DMS153 treated with DMSO at 0.1 percent for 48 hours (cell line): ENCODE measurements at regions not wholly inside any gene's neighbourhood (a gene's known extent, or its start where the extent isn't known, plus 50 kb on each side); places are given as distances from the start of the nearest gene placed in this dataset.

Source experiments
- DNase-seq: peaks from one replicate; lab custom pipeline; 2025; ENCODE audit not compliant: unreplicated experiment; lab: John Stamatoyannopoulos, UW

- DNase-seq: no peak
These were observed 412.5 kb downstream of the PTPRU start for GRCh38 chr1:29648798-29649188.

- DNase-seq: no peak
These were observed 411.7 kb downstream of the PTPRU start for GRCh38 chr1:29648026-29648425.

- no peak for DNase-seq
These were observed 411.3 kb downstream of the PTPRU start for GRCh38 chr1:29647581-29647980.

- DNase-seq: no peak
These were observed 409.9 kb downstream of the PTPRU start for GRCh38 chr1:29646161-29646775.

- no peak for DNase-seq
These were observed 409.3 kb downstream of the PTPRU start for GRCh38 chr1:29645586-29645985.

- no peak for DNase-seq
These were observed 408.5 kb downstream of the PTPRU start for GRCh38 chr1:29644812-29645211.

GRCh38 chr1:29643838-29644440 lies 407.6 kb downstream of the PTPRU start:
- DNase-seq: no peak

- DNase-seq: no peak
These were observed 407.0 kb downstream of the PTPRU start for GRCh38 chr1:29643281-29643680.

- DNase-seq: no peak
These were observed 406.2 kb downstream of the PTPRU start for GRCh38 chr1:29642519-29642918.

- DNase-seq: no peak
These were observed 405.6 kb downstream of the PTPRU start for GRCh38 chr1:29641921-29642320.

- no peak for DNase-seq
These were observed 404.1 kb downstream of the PTPRU start for GRCh38 chr1:29640428-29640785.

- no peak for DNase-seq
These were observed 403.6 kb downstream of the PTPRU start for GRCh38 chr1:29639741-29640427.

- DNase-seq: no peak
These were observed 402.9 kb downstream of the PTPRU start for GRCh38 chr1:29639156-29639736.

GRCh38 chr1:29638281-29638680 lies 402.0 kb downstream of the PTPRU start:
- DNase-seq: no peak

GRCh38 chr1:29636936-29637335 lies 400.6 kb downstream of the PTPRU start:
- no peak for DNase-seq

- DNase-seq: no peak
These were observed 399.4 kb downstream of the PTPRU start for GRCh38 chr1:29635501-29636263.

GRCh38 chr1:29634746-29635335 lies 398.5 kb downstream of the PTPRU start:
- no peak for DNase-seq

GRCh38 chr1:29634324-29634723 lies 398.0 kb downstream of the PTPRU start:
- no peak for DNase-seq

- no peak for DNase-seq
These were observed 397.4 kb downstream of the PTPRU start for GRCh38 chr1:29633771-29634170.

GRCh38 chr1:29632806-29633615 lies 396.7 kb downstream of the PTPRU start:
- no peak for DNase-seq
